NCI-H2029 treated with DMSO at 0.1 percent for 48 hours (cell line): ENCODE measurements at regions not wholly inside any gene's neighbourhood (a gene's known extent, or its start where the extent isn't known, plus 50 kb on each side); places are given as distances from the start of the nearest gene placed in this dataset.

Source experiments
- DNase-seq: peaks from one replicate; lab custom pipeline; 2025; lab: John Stamatoyannopoulos, UW

GRCh38 chr11:109972181-109972715 lies 120.9 kb upstream of the ZC3H12C start:
- DNase-seq = no peak

- no peak for DNase-seq
Observed at GRCh38 chr11:109972939-109973338, 120.3 kb upstream of the ZC3H12C start.

- DNase-seq = no peak
Observed at GRCh38 chr11:109973486-109973885, 119.7 kb upstream of the ZC3H12C start.

GRCh38 chr11:109974523-109974922 lies 118.7 kb upstream of the ZC3H12C start:
- no peak for DNase-seq

- DNase-seq = no peak
Observed at GRCh38 chr11:109978895-109979294, 114.3 kb upstream of the ZC3H12C start.

- no peak for DNase-seq
Observed at GRCh38 chr11:109981031-109981636, 112.1 kb upstream of the ZC3H12C start.

GRCh38 chr11:109983358-109983757 lies 109.8 kb upstream of the ZC3H12C start:
- no peak for DNase-seq

- DNase-seq = no peak
Observed at GRCh38 chr11:109984634-109985289, 108.4 kb upstream of the ZC3H12C start.

- no peak for DNase-seq
Observed at GRCh38 chr11:109986488-109986887, 106.7 kb upstream of the ZC3H12C start.

GRCh38 chr11:109991835-109992234 lies 101.4 kb upstream of the ZC3H12C start:
- no peak for DNase-seq

- no peak for DNase-seq
Observed at GRCh38 chr11:109993786-109994185, 99.4 kb upstream of the ZC3H12C start.

GRCh38 chr11:109994907-109995306 lies 98.3 kb upstream of the ZC3H12C start:
- no peak for DNase-seq

GRCh38 chr11:109996060-109996459 lies 97.1 kb upstream of the ZC3H12C start:
- DNase-seq = no peak

GRCh38 chr11:109998921-109999320 lies 94.3 kb upstream of the ZC3H12C start:
- DNase-seq = no peak

GRCh38 chr11:110000031-110000502 lies 93.1 kb upstream of the ZC3H12C start:
- no peak for DNase-seq

GRCh38 chr11:110000850-110001249 lies 92.3 kb upstream of the ZC3H12C start:
- DNase-seq = no peak

GRCh38 chr11:110003426-110003825 lies 89.8 kb upstream of the ZC3H12C start:
- no peak for DNase-seq

GRCh38 chr11:110011595-110011994 lies 81.6 kb upstream of the ZC3H12C start:
- DNase-seq = no peak

GRCh38 chr11:110015695-110016094 lies 77.5 kb upstream of the ZC3H12C start:
- DNase-seq = no peak

GRCh38 chr11:110019675-110020074 lies 73.5 kb upstream of the ZC3H12C start:
- no peak for DNase-seq

- DNase-seq = no peak
Observed at GRCh38 chr11:110022548-110022947, 70.6 kb upstream of the ZC3H12C start.

- no peak for DNase-seq
Observed at GRCh38 chr11:110023711-110024110, 69.5 kb upstream of the ZC3H12C start.

- no peak for DNase-seq
Observed at GRCh38 chr11:110026858-110027626, 66.2 kb upstream of the ZC3H12C start.
